Kidney epithelial cell (primary cell): ENCODE measurements at regions not wholly inside any gene's neighbourhood (a gene's known extent, or its start where the extent isn't known, plus 50 kb on each side); places are given as distances from the start of the nearest gene placed in this dataset.

ENCODE experiments used
- DNase-seq: peaks from one replicate; pipeline ENCODE4 v3.0.0-alpha.2; 2010; ENCODE audit warnings: low read depth
- H3K27me3 ChIP-seq: 2 replicates; pipeline ENCODE4 v1.6.0; 2011; ENCODE audit warnings: low read length; ENCODE audit not compliant: control insufficient read depth, insufficient read depth
- H3K36me3 ChIP-seq: 2 replicates; pipeline ENCODE4 v1.5.1; 2011; ENCODE audit warnings: low read length; ENCODE audit not compliant: control insufficient read depth, insufficient read depth
- H3K4me3 ChIP-seq: 2 replicates; pipeline ENCODE4 v1.5.1; 2011; ENCODE audit warnings: low read depth, mild to moderate bottlenecking, control low read depth, low read length
- CTCF ChIP-seq: IDR thresholded peaks from 2 replicates; pipeline ENCODE4 v1.5.1; 2011; ENCODE audit warnings: mild to moderate bottlenecking, moderate library complexity, low read length, control low read depth, inconsistent platforms; ENCODE audit not compliant: insufficient read depth, poor library complexity, severe bottlenecking

DNA sequence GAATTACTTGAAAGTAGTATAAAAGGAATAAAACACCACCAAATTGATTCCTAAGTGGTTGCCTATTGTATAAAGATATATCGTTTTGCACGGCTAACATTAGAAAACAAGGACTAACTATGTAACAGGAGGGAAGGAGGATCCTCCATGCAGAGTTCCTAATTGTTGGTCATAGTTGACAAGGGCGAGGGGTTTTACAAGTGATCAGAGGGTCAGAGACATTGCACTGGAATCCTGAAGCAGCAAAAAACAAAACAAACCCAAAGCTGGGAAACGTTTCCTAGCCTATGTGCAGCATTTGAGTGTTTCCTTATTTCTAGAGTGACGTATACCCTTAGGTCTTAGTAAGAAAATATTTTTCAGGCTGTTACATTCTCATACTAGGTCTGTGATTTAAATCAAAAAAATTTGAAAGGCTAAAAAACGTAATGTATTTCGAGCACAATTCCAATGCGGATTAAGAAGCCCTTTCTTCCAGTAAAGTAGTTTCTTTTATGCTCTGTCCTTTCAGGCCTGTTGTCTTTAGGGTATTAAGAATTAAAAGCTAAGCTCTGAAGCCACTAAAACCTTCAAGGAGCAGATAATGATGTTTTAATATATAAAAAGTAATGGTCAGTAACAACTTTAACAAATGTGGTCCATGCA is 373.8 kb upstream of the MMS22L start:
- no peak for DNase-seq
- H3K36me3 ChIP-seq: no peaks in the 10 kb centered on the region
- H3K27me3 ChIP-seq: peaks cover 3% of the 10 kb centered on the region
- no peak for TF ChIP-seq CTCF
- H3K4me3 ChIP-seq: no peak overlapping the region

DNA sequence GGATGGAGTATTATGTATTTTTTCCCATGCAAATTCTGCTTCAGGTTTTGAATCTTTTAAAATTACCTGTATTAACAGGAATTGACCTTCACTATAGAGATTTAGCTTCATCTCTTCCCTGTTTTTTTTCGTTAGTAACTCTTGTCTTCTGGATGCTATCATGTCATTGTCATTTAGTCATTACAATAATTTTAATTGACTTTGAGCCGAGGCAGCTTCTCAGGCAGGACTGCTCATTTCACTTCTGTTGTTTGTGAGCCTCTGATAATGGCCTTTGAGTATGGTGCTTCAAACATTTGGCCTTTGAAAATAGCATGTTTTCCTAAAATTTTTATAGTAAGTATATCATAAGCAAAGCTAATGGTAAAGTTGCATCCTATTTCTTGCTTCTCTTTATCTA is 375.1 kb upstream of the MMS22L start:
- H3K36me3 ChIP-seq: no peaks in the 10 kb centered on the region
- H3K27me3 ChIP-seq: peaks cover 3% of the 10 kb centered on the region
- H3K4me3 ChIP-seq: no peak overlapping the region
- no peak for DNase-seq
- no peak for TF ChIP-seq CTCF

GRCh38 chr6:97663252-97663651 is 380.2 kb upstream of the MMS22L start:
- DNase-seq: no peak
- Histone ChIP-seq H3K27me3 (no peaks in the 10 kb centered on the region), H3K4me3 (no peak overlapping the region), H3K36me3 (no peaks in the 10 kb centered on the region)
- no peak for TF ChIP-seq CTCF

GRCh38 chr6:97665446-97665845 is 382.4 kb upstream of the MMS22L start:
- no peak overlapping the region for H3K4me3 ChIP-seq
- no peak for TF ChIP-seq CTCF

GRCh38 chr6:97666889-97667288 is 383.9 kb upstream of the MMS22L start:
- Histone ChIP-seq H3K36me3 (no peaks in the 10 kb centered on the region), H3K27me3 (no peaks in the 10 kb centered on the region), H3K4me3 (no peak overlapping the region)
- TF ChIP-seq CTCF: no peak
- DNase-seq: no peak

More at GRCh38 chr6:97665446-97665845, 382.4 kb upstream of the MMS22L start:
- DNase-seq: no peak
- H3K27me3 ChIP-seq: no peaks in the 10 kb centered on the region
- no peaks in the 10 kb centered on the region for H3K36me3 ChIP-seq

GRCh38 chr6:97668716-97669115 is 385.7 kb upstream of the MMS22L start:
- Histone ChIP-seq H3K36me3 (no peaks in the 10 kb centered on the region), H3K27me3 (no peaks in the 10 kb centered on the region), H3K4me3 (peak overlapping the region; percentile 12)
- no peak for TF ChIP-seq CTCF
- no peak for DNase-seq
